CD4-positive, alpha-beta T cell treated with Interleukin-10 for 1 hour (primary cell): ENCODE measurements at regions not wholly inside any gene's neighbourhood (a gene's known extent, or its start where the extent isn't known, plus 50 kb on each side); places are given as distances from the start of the nearest gene placed in this dataset.
"Not testable (repeated sequence)": the region's sequence is repeated elsewhere in the genome, so short reads cannot be mapped to it uniquely, and the experiment has no call there.

ENCODE experiments used
- DNase-seq: peaks from one replicate; pipeline ENCODE4 v3.0.0-alpha.2; 2020

GRCh38 chr7:120163449-120163848, 109.5 kb upstream of the KCND2 start:
- no peak for DNase-seq

DNA sequence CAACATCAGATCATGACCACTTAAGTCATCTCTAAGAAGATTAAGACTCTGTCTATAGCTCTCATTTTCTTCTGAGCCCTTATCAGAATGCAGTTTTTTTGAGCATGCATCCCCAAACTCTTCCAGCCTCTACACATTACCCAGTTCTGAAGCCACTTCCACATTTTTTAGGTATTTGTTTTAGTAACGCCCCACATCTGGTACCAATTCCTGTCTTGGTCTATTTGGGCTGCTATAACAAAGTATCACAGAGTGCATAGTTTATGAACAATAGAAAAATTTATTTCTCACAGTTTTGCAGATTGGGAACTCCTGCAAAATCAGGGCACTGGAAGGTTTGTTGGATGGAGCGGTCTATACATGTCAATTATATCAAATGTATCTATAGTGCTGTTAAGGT, 107.7 kb upstream of the KCND2 start:
- DNase-seq = no peak

- no peak for DNase-seq
These were observed 104.9 kb upstream of the KCND2 start for GRCh38 chr7:120168066-120168465.

GRCh38 chr7:120169996-120170783, 102.8 kb upstream of the KCND2 start:
- DNase-seq = no peak

GRCh38 chr7:120170834-120171233, 102.1 kb upstream of the KCND2 start:
- DNase-seq = no peak

GRCh38 chr7:120171406-120171805, 101.6 kb upstream of the KCND2 start:
- no peak for DNase-seq

DNA sequence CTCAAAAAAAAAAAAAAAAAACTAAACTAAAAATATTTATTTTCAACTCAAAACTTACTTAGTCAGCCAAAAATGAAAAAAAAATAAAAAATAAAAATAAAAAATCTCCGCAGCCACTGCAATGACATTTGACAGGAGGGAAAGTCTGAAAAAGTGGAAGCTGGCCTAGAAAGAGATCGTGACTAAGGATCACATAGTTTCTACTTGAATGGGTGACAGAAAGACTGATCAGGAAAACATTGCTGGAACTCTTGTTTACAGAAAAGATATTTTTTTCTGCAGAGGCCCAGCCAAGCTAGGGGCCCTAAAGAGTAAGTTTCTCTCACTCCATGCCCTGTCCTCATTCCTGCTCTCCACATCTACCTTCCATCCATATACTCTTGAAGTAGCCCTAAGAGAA, 92.8 kb upstream of the KCND2 start:
- DNase-seq = no peak

- no peak for DNase-seq
These were observed 91.5 kb upstream of the KCND2 start for GRCh38 chr7:120181499-120181898.

DNA sequence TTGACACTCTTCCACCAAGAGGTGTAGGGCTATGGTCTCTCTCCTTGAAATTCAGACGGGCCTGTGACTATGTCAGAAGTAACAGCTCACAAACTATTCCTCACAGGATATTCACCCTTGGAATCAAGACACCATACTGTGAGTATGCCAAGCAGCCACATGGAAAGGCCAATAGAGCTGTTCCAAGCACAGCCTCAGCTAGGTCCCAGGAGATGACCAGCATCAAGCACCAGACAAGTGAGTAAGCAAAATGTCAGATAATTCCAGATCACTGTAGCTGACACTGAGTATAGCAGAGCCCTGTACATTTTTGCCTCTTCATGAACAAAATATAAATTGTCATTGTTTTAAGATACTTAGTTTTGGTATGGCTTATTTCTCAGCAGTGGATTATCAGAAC, 88.1 kb upstream of the KCND2 start:
- no peak for DNase-seq

GRCh38 chr7:120185940-120186682, 86.9 kb upstream of the KCND2 start:
- DNase-seq = no peak

GRCh38 chr7:120186688-120187087, 86.3 kb upstream of the KCND2 start:
- no peak for DNase-seq

DNA sequence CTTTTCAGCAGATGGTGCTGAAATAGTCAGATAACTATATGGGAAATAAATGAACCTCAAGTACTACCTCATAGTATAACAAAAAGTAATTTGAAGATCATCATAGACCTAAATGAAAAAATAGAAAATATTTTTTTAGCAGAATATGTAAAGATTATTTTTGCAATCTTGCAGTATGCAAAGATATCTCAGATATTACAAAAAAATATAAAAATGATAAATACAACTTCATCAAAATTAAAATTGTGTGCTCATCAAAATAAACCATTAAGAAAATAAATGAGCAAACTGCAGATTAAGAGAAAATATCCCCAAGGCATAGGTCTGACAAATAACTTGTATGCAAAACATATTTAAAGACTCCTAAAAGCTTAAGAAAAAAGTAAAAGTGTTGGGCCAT, 83.4 kb upstream of the KCND2 start:
- DNase-seq = no peak

DNA sequence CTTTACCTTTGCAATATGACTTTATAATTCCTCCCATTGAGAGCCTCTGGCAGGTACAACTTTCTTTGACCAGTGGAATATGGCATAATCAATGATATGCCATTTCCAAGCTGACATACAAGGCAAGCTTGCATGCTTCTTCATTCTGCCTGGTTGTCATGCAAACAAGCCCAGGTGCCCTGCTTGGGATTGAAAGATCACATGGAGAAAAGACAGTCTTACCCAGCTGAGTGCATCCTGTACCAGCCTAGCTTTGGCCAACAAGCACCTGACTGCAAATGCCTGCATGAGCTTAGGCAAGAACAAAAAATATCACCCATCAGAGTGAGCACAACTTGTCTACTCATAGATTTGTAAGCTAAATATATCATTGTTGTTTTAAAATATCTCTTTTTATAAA, 82.9 kb upstream of the KCND2 start:
- DNase-seq = no peak

GRCh38 chr7:120190566-120190965, 82.4 kb upstream of the KCND2 start:
- no peak for DNase-seq

DNA sequence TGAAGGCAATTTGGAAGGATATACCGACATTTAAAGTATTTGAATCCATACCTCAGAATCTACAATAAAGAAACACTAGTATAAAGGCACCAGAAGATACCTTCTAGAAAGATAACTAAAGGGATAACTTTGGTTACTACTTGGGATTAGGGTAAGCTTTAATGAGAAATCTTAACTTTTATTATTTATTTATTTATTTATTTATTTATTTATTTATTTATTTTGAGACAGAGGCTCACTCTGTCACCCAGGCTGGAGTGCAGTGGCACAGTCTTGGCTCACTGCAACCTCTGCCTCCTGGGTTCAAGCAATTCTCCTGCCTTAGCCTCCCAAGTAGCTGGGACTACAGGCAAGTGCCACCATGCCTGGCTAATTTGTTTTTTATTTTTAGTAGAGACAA, 81.6 kb upstream of the KCND2 start:
- not testable (repeated sequence) for DNase-seq

GRCh38 chr7:120201290-120201689, 71.7 kb upstream of the KCND2 start:
- no peak for DNase-seq

GRCh38 chr7:120205101-120205500, 67.9 kb upstream of the KCND2 start:
- no peak for DNase-seq

DNA sequence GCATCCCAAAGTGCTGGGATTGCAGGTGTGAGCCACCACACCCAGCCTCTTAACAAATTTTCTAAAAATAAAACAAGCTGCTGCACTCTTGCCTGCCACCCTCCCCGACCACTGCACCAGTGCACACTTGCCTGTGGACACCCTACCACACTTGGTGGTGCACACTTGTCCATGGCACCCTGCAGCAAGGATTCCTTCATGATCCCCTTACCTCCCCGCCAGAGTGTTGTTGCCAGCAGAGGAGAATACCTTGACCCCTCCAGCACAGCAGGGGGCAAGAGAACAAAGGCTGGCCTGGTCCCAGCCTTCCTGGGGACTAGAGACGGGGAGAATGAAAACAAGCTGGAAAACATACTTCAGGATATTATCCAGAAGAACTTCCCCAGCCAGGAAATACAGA, 65.9 kb upstream of the KCND2 start:
- DNase-seq = no peak

DNA sequence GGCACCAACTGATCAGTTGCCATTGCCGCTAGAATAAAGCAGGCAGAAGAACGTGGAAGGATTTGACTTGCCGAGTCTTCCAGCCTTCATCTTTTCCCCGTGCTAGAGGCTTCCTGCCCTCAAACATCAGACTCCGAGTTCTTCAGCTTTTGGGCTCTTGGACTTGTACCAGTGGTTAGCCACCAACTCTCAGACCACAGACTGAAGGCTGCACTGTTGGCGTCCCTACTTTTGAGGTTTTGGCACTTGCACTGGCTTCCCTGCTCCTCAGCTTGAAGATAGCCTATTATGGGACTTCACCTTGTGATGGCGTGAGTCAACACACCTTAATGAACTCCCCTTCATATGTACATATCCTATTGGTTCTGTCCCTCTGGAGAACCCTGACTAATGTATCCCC, 57.3 kb upstream of the KCND2 start:
- DNase-seq = no peak

DNA sequence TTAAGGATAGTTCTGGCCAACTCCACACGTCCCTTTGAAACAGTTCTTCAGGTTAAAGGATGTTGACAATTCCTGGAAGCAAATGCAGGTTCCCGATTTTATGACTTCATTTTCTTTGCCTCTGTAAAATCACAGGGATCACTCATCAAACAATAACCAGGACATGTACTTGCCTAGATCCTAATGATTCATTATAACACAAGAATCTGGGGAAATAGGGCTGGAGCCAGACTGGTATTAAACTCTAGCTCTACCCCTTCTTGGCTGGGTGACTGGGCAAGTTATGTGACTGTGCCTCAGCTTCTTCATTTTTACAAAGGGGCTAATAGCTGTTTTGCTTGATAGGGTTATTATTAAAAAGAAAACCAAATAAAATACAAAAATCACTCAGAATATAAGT, 56.0 kb upstream of the KCND2 start:
- DNase-seq = no peak

- DNase-seq = no peak
These were observed 54.3 kb upstream of the KCND2 start for GRCh38 chr7:120218712-120219111.

- no peak for DNase-seq
These were observed 51.3 kb upstream of the KCND2 start for GRCh38 chr7:120221666-120222065.
